Medulla oblongata (tissue), 1 donor: ENCODE measurements at regions not wholly inside any gene's neighbourhood (a gene's known extent, or its start where the extent isn't known, plus 50 kb on each side); places are given as distances from the start of the nearest gene placed in this dataset.
"Not testable (repeated sequence)": the region's sequence is repeated elsewhere in the genome, so short reads cannot be mapped to it uniquely, and the experiment has no call there.

Experiments
- DNase-seq: peaks from one replicate; pipeline ENCODE4 v3.0.0-alpha.2; 2015; ENCODE audit errors: extremely low spot score

- DNase-seq: no peak
Measured at GRCh38 chr17:79560527-79560926, 50.3 kb downstream of the RBFOX3 start.

DNA sequence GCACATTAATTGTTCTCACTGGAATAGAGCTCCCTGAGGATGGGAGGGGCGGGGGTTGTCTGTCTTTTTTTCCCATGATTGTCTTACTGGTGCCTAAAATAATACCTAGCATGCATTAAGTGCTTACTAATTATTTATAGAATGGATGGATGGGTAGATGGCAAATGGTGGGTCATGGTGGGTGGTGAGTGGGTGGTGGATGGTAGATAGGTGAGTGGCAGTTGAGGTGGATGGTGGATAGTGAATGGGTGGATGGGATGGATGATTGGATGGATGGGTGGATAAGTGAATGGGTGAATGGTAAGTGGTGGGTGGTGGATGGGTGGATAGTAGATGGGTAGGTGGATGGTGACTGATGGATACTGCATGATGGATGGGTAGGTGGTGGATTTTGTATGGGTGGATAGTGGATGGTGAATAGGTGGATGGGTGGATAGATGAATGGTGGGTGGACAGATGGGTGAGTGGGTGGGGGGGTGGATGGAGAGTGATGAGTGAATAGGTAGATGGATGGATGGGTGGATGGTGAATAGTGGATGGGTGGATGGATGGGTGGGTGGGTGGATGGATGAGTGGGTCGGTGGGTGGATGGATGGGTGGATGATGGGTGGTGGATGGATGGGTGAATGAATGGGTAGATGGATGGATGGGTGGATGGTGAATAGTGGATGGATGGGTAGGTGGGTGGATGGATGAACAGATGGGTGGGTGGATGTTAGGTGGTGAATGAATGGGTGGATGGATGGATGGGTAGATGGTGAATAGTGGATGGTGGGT lies 51.6 kb downstream of the RBFOX3 start:
- no peak for DNase-seq

- DNase-seq: no peak
Measured at GRCh38 chr17:79558091-79558900, 52.6 kb downstream of the RBFOX3 start.

DNA sequence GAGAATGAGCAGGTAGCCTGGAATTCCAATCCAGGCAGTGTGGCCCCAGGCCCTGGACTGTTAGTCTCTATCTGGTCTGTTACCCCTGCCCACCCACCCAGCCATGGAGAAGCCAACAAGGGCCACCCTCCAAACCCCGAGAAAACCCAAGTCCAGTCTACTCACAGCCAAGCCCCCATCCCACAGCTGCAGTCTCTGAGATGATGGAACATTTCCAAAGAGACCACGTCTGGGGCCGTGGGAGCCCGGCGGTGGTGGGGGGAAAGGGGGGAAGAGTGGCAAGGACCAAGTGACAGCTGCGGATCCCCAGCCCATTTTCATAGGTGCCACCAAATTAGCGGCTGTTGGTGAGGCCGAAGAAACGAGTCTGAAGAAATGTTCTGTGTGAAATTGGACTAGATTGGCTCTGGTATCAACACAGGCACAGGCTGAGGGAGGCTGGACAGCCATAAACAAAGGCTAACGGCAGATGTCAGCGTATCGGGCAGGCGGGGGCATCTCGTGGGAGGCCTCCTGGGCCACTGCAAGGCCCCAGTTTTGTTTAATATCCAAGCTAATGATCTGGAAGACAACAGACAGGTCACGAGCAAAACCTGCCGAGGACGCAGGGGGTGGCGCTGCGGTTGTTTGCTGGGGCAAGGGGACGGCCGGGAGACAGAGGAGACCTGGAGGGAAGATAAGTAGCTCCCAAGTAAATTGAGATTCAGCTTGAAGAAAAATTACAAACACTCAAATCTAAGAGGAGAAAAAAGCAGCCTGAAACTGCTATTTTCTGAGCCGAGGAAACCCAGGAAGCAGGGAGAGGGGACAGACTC lies 53.4 kb downstream of the RBFOX3 start:
- no peak for DNase-seq

- DNase-seq: no peak
Measured at GRCh38 chr17:79556271-79556670, 54.6 kb downstream of the RBFOX3 start.

- no peak for DNase-seq
Measured at GRCh38 chr17:79555543-79555942, 55.3 kb downstream of the RBFOX3 start.

DNA sequence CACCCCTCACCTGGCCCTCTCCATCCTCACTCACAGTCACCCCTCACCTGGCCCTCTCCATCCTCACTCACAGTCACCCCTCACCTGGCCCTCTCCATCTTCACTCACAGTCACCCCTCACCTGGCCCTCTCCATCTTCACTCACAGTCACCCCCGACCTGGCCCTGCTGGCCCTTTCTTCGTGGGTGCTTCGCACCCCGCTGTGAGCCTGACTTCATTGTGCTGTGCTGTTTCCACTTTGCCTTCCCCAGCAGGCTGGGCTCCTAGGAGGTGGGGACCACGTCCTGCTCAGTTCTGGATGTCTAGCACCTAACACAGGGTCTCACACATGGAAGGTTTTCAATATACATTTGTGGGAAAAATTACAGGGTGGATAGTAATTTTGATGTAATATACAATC lies 56.5 kb downstream of the RBFOX3 start:
- not testable (repeated sequence) for DNase-seq

DNA sequence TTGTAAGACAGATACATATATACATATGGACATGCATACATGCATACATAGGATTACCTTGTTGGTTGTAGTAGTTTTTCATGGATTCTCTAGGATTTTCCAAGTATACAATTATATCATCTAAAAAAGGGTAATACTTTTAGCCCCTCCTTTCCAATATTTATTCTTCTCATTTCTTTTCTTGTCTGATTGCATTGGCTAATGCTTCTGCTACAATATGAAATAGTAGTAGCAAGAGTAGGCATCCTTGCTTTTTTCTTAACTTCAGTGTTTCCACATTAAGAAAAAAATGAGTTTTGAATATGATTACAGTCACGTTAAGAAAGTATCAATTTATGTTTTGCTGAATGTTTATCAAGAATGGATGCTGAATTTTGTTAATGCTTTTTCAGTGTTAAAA lies 58.0 kb downstream of the RBFOX3 start:
- no peak for DNase-seq

DNA sequence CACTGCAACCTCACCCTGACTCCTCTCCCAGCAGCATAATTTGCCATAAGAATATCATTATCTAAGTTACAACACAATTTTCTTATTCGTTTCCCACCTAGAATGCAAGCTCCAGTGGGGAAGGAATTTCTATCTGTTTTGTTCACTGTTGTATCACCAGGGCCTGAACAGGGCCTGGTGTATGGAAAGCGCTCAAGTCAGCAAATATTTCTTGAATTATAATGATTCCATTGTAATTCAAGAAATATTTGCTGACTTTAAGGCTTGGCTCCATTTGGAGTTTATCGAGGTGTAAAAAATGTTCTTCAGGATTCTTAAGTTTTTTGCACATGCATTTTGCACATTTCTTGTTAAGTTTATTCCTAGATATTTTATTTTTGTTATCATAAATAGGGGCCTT lies 58.4 kb downstream of the RBFOX3 start:
- DNase-seq: no peak

DNA sequence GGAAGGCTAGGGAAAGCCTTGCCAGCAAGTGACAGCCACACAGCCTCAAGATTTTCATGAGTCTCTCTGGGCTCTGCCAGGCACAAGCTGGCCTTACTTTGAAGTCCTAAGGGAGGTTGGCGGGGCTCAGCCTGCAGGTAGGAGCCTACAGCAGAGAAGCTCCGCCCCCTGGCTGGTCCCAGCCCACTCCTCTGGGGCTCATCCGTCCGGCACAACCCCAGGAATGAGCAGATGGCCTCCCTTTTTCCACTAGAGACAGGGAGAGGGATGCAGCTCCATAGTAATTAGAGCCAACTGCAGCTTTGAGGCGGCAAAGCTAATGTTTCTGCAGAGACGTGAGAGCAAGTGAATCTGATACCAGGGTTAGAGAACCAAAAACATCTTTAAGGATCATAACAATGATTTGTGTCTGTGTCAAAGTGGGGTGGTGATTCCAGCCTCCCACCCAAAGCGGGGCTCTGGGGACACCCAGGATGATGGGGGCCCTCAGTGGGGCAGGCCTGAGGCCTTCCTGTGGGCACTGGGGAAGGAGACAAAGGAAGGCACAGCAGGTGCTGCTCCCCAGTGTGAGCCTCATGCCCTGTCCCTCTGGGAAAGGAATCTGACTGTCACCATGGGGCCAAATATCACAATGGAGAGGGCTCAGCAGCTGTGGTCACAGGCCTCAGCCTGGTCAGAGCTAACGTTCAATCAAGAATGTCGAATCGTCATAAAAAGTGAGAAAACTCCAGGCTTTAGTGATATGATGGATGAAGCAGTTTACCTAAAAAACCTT lies 61.5 kb downstream of the RBFOX3 start:
- DNase-seq: no peak

GRCh38 chr17:79548116-79548515 lies 62.7 kb downstream of the RBFOX3 start:
- DNase-seq: no peak

- DNase-seq: no peak
Measured at GRCh38 chr17:79547586-79547985, 63.3 kb downstream of the RBFOX3 start.

- not testable (repeated sequence) for DNase-seq
Measured at GRCh38 chr17:79547171-79547570, 63.7 kb downstream of the RBFOX3 start.

DNA sequence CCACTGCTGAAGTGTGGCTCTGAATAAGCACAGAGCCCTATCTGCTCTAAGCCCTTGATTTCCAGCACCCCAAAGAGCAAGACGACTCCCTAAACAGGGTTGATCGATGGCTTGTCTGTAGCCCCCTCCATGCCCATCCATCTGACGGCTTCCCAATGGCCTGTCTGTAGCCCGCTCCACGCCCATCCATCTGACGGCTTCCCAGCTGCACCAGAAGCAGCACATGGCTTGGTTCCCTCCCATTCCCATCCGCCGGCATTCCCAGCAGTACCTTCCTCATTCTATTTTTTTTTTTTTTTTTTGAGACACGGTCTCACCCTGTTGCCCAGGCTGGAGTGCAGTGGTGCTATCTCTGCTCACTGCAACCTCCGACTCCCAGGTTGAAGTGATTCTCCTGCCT lies 64.5 kb downstream of the RBFOX3 start:
- no peak for DNase-seq

- no peak for DNase-seq
Measured at GRCh38 chr17:79545251-79546005, 65.4 kb downstream of the RBFOX3 start.

DNA sequence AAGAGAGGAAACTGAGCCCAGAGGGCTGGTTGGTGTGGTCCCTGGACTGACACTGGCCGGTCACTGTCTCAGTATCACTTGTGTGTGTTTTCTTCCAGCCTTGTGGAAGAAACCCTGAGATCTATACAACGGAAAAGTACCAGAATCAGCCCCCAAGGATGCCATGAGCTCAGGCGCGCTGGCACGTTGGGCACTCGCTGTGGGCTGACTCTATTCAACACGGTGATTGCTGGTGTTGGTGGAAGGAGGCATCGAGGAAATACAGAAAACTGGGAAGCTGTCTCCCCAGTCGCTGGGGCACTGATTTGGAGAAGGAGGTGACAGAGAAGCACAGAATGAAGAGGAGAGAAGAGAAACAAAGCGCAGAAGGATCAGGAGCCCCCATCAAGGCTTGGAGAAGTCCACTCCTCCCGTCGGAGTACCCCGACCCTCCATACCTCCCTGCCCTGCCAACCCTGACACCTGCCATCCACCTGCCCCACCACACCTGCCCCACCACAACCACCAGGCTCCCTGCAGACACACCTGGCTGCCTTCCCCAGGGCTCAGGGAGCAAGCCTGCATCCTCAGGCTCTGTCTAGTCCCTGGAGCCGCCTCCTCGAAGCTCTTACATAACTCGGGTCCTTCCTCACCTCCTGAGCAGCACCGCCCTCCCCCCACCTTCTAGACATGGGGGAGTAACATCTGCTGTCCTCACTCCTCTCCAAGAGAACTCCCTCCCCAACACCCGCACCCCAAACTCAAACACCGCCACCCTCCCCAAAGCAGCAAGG lies 66.5 kb downstream of the RBFOX3 start:
- no peak for DNase-seq

DNA sequence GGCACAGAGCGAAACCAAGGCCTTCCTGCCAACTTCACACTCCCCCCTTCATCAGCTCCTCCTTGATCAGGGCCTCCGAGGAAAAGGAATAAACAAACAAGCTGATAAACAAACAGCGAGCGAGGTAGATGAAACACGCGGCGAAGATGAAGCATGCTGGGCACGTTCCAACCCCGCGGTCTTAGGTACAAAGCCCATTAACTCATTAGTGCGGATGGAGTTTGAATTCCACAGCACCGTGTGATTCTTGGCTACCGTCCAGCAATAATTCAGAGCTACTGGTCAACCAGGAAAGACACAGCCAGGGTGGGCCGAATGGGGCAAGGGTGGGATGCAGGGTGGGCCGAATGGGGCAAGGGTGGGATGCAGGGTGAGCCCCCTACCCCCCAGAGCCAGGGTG lies 67.3 kb downstream of the RBFOX3 start:
- no peak for DNase-seq

GRCh38 chr17:79542718-79543117 lies 68.1 kb downstream of the RBFOX3 start:
- DNase-seq: no peak

DNA sequence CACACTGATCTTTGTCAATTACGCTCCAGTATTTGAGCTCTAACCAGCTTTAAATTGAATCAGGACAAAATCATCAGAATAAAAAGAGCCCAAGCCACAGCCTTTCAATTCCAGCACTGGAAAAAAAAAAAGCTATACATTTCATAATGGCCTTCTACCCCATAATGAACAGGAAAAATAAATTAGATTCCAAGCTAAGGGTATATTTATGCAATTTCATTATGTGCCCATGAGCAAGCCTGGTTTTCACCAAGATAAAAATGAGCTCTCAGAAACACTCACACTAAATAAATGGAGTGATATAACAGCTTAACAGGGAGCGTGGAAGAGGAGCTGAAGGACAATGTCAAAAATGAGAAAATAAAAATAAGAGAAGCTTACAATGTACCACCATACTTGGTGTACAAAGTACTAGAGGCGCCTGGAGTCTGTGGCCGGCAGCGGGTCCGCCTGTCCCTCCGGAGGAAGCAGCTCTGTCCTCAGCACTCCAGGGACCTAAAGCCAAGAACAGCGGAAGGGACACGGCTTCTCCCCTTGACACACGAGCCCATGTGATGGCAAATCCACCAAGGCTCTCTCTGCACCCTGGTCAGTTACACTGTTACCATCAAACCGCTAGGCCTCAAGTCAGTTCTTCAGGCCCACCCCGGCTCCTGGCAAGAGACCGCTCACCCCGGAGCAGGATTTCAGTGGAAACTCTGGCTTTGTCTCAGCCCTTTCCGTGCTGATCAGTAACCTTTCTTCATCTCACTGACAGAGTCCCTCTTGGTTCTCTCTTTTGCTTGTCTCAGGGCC lies 69.6 kb downstream of the RBFOX3 start:
- no peak for DNase-seq
